ENCODE measurements at regions not wholly inside any gene's neighbourhood (a gene's known extent, or its start where the extent isn't known, plus 50 kb on each side); places are given as distances from the start of the nearest gene placed in this dataset.

- TF ChIP-seq CTCF (IDR thresholded peaks at IDR 0.05): no peak
- TF ChIP-seq EP300 (IDR thresholded peaks at IDR 0.05): no peak
Measured at GRCh38 chr15:69919816-69920215, 177.9 kb downstream of the TLE3 start.

Measured in tibial nerve (tissue), 4 donors.